Subcutaneous abdominal adipose tissue (tissue), 5 donors: ENCODE measurements at regions not wholly inside any gene's neighbourhood (a gene's known extent, or its start where the extent isn't known, plus 50 kb on each side); places are given as distances from the start of the nearest gene placed in this dataset.
"Not testable (repeated sequence)": the region's sequence is repeated elsewhere in the genome, so short reads cannot be mapped to it uniquely, and the experiment has no call there.

Experiments used
- H3K27ac ChIP-seq: one replicate; pipeline ENCODE4 v1.7.0; 2013; ENCODE audit warnings: low read depth, mild to moderate bottlenecking, inconsistent platforms, low read length, moderate library complexity
- H3K27me3 ChIP-seq, 5 donors: one replicate each; pipeline ENCODE4 v1.7.0; 2013; ENCODE audit warnings: low read length in 5 of 5, inconsistent platforms in 1 of 5; ENCODE audit not compliant: control insufficient read depth in 5 of 5, insufficient read depth in 4 of 5
- H3K36me3 ChIP-seq, 5 donors: one replicate each; pipeline ENCODE4 v1.7.0; 2013; ENCODE audit warnings: low read length in 5 of 5; ENCODE audit not compliant: control insufficient read depth in 5 of 5, insufficient read depth in 5 of 5
- H3K4me1 ChIP-seq, 5 donors: one replicate each; pipeline ENCODE4 v1.7.0; 2013; ENCODE audit warnings: low read length in 5 of 5, mild to moderate bottlenecking in 3 of 5, moderate library complexity in 1 of 5; ENCODE audit not compliant: control insufficient read depth in 5 of 5, insufficient read depth in 5 of 5
- H3K4me3 ChIP-seq, 5 donors: one replicate each; pipeline ENCODE4 v1.7.0; 2013; ENCODE audit warnings: low read length in 5 of 5, low read depth in 1 of 5
- H3K9ac ChIP-seq, 5 donors: one replicate each; pipeline ENCODE4 v1.7.0; 2013; ENCODE audit warnings: low read length in 5 of 5, mild to moderate bottlenecking in 4 of 5, moderate library complexity in 3 of 5
- H3K9me3 ChIP-seq, 5 donors: one replicate each; pipeline ENCODE4 v1.7.0; 2013; ENCODE audit warnings: low read length in 5 of 5; ENCODE audit not compliant: control insufficient read depth in 5 of 5
- donor health status: healthy.
- donor health status: healthy.
- donor health status: healthy.
- donor health status: healthy.
- donor health status: healthy.

DNA sequence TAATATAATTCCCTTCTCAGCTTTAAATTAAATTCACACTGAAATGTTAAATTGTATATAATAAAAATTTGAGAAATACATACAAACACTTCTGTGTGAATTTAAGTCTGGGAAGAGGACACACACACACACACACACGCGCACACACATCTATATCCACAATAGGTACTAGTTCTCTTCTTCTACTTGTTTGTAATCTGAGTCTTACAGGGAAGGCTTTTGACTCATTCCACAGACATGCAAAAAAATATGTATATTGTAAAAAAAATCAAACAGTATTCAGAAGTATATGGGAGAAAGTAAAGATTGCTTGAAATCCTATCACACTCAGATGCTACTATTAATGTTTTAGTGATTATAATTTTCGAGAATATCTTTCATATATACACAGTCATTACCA, 276.2 kb downstream of the MDFIC start:
- Histone ChIP-seq H3K4me1 (no peaks in the 10 kb centered on the region), H3K9me3 (no peaks in the 10 kb centered on the region), H3K27ac (no peak overlapping the region), H3K9ac (no peak overlapping the region), H3K4me3 (no peak overlapping the region), H3K36me3 (no peaks in the 10 kb centered on the region), H3K27me3 (no peaks in the 10 kb centered on the region)

DNA sequence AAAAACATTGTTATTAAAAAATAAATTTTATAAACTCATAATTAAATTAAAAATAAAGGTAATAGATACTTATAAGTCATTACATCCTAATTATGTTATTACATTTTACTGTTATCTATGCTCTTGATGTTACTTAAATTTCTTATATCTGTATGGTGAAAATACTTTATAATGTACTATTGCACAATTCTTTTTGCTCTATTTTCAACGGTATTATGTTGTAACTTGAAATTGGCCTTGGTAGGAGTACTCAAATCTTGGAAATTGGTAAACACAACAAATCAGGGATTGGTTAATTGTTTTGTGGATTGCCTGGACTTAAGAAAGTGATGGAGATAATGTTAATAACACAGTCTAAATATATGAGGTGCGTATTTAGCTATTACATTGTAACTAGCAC, 273.3 kb downstream of the MDFIC start:
- no peak overlapping the region for H3K27ac ChIP-seq

DNA sequence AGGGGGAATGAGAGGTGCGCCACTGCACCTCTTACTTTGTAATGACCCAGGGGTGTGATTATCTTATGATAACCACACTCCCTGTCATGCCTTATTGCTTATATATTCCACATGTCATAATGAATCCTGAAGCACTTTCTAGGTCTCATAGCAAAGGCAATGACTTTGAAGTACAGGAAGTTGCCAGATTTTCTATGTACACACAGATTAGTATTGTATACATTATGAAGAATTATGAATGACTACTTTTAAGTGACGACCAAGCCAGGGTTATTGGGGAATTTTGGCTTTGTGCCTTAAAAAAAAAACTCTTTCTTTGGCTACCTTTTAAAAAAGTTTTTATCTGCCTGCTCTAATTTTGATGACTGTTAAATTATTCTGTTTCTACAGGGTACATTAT, 269.6 kb downstream of the MDFIC start:
- Histone ChIP-seq H3K27ac (no peak overlapping the region), H3K4me1 (no peaks in the 10 kb centered on the region), H3K9me3 (no peaks in the 10 kb centered on the region), H3K27me3 (no peaks in the 10 kb centered on the region), H3K9ac (no peak overlapping the region), H3K36me3 (no peaks in the 10 kb centered on the region), H3K4me3 (no peak overlapping the region)

More for the DNA sequence above, 273.3 kb downstream of the MDFIC start:
- Histone ChIP-seq H3K36me3 (no peaks in the 10 kb centered on the region), H3K9me3 (no peaks in the 10 kb centered on the region), H3K27me3 (no peaks in the 10 kb centered on the region), H3K9ac (no peak overlapping the region), H3K4me1 (no peaks in the 10 kb centered on the region), H3K4me3 (no peak overlapping the region)

DNA sequence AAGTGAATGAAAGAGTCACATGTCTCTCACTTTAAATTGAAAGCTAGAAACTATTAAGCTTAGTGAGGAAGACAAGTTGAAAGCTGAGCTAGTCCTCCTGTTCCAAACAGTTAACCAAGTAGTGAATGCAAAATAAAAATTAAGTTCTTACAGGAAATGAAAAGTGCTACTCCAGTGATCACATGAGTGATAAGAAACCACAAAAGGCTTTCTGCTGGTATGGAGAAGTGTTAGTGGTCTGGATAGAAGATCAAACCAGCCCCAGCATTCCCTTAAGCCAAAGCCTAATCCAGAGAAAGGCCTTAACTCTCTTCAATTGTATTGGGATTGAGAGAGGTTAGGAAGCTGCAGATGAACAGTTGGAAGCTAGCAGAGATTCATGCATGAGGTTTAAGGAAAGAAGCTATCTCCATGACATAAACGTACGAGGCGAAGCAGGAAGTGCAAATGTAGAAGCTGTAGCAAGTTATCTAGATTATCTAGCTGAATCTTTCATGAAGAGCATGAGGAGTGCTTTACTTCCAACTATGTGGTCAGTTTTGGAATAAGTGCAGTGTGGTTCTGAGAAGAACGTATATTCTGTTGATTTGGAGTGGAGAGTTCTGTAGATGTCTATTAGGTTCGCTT, 261.6 kb downstream of the MDFIC start:
- Histone ChIP-seq H3K27me3 (no peaks in the 10 kb centered on the region), H3K36me3 (no peaks in the 10 kb centered on the region), H3K4me3 (no peak overlapping the region), H3K27ac (no peak overlapping the region), H3K9ac (no peak overlapping the region), H3K4me1 (no peaks in the 10 kb centered on the region), H3K9me3 (no peaks in the 10 kb centered on the region)

DNA sequence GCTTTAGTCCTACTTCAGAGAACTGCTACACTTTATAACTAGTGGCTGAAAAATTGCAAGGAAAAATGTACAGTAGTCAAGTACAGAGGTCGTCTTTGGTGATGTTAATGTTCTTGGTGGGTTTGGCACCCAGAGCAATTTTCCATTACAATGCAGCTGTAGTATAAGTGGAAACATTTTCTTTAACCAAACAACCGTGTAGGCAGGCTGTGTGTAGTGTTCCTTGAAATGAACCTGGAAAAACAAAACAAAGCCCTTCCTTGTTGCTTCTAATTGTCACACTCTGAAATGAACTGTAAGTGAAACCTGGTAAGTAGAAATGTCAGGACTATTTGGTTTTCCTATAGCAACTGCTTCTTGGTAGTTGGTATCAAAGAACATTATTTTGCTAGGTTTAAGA, 256.9 kb downstream of the MDFIC start:
- H3K9me3 ChIP-seq: no peaks in the 10 kb centered on the region
- no peak overlapping the region for H3K9ac ChIP-seq
- no peak overlapping the region for H3K4me3 ChIP-seq
- no peaks in the 10 kb centered on the region for H3K27me3 ChIP-seq
- H3K4me1 ChIP-seq: no peaks in the 10 kb centered on the region
- no peaks in the 10 kb centered on the region for H3K36me3 ChIP-seq
- no peak overlapping the region for H3K27ac ChIP-seq

DNA sequence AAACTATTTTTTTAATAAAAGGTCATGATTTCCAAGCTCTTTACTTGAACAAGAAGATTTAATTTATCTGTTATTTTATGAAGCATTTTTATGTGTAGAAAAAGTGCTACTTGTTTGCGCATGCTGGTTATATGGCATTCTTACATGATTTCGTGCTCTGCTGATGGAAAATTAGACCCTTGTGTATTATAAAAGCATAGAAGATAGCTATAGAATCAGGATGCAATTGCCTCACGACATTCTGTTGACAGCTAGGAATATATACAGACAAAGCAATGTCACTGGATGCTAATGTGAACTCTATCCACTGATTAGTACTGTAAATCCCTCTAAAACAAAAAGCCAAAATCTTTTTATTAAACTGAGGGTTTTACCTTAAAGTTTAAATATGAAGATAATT, 255.9 kb downstream of the MDFIC start:
- no peaks in the 10 kb centered on the region for H3K27me3 ChIP-seq
- no peaks in the 10 kb centered on the region for H3K4me1 ChIP-seq
- no peak overlapping the region for H3K4me3 ChIP-seq
- H3K27ac ChIP-seq: no peak overlapping the region
- no peak overlapping the region for H3K9ac ChIP-seq
- no peaks in the 10 kb centered on the region for H3K36me3 ChIP-seq
- no peaks in the 10 kb centered on the region for H3K9me3 ChIP-seq

DNA sequence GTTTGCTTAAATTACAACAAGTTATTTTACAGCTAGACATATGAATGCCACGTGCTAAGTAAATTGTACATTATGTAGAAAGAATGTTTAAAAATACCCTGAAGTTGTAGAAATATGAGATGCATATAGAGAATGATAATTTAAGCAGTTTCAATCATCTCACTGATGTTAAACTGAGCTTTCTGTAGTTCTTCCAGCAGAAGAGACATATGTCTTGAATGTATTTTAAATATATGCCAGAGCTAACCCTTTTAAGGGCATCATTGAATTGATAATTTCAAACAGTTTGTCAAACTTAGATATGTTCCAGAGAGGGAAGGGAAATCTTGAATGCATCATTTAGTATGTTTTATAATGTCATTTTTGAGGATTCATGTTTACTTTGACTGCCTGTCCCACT, 255.2 kb downstream of the MDFIC start:
- no peaks in the 10 kb centered on the region for H3K27me3 ChIP-seq
- no peak overlapping the region for H3K4me3 ChIP-seq
- no peaks in the 10 kb centered on the region for H3K4me1 ChIP-seq
- H3K36me3 ChIP-seq: no peaks in the 10 kb centered on the region
- H3K27ac ChIP-seq: no peak overlapping the region
- H3K9ac ChIP-seq: no peak overlapping the region
- H3K9me3 ChIP-seq: no peaks in the 10 kb centered on the region

DNA sequence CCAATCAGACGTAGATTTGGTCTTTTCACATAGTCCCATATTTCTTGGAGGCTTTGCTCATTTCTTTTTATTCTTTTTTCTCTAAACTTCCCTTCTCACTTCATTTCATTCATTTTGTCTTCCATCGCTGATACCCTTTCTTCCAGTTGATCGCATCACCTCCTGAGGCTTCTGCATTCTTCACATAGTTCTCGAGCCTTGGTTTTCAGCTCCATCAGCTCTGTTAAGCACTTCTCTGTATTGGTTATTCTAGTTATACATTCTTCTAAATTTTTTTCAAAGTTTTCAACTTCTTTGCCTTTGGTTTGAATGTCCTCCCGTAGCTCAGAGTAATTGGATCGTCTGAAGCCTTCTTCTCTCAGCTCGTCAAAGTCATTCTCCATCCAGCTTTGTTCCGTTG, 250.5 kb downstream of the MDFIC start:
- H3K4me3 ChIP-seq: not testable (repeated sequence)

DNA sequence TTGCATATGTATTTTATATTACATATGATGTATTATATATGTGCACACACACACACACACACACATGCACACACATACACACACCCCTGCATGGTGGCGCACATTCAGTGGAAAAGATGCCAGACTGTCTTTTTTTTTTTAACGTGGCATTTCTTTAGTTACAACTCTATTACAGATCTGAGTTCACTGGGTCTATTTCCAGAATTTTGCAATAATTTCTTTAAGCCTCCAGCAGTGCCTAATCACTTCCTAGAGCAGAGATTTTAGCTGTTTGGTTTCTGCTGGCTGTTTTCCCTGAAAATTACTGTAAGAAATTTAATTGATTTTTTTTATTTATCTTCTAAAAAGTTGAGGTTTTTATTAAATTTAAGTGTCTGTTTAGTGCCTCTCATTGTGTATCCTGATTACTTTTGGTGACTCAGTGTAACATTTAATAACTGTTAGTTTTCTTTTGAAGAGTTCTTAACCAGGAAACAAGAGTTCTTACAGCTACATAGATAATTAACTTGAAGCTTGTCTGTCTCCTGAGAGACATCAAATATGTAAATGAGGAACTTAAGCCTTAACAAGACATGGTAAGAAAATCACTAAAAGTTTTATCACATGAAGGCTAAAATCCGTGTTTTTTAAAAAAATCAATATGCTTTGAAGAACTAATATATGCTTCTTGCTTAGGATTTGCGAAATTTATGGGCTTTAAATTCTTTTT, 232.0 kb downstream of the MDFIC start:
- H3K9ac ChIP-seq: peak overlapping the region in 1 of 5 donors; percentile 42
- H3K4me1 ChIP-seq: peaks cover 0 to 7% (median 0%) of the 10 kb centered on the region in 5 donors
- no peaks in the 10 kb centered on the region for H3K36me3 ChIP-seq
- no peak overlapping the region for H3K4me3 ChIP-seq
- no peaks in the 10 kb centered on the region for H3K9me3 ChIP-seq
- H3K27ac ChIP-seq: no peak overlapping the region
- no peaks in the 10 kb centered on the region for H3K27me3 ChIP-seq

More for the DNA sequence above, 250.5 kb downstream of the MDFIC start:
- not testable (repeated sequence) for H3K27me3 ChIP-seq, H3K4me1 ChIP-seq, H3K36me3 ChIP-seq, H3K9me3 ChIP-seq, H3K27ac ChIP-seq, H3K9ac ChIP-seq

DNA sequence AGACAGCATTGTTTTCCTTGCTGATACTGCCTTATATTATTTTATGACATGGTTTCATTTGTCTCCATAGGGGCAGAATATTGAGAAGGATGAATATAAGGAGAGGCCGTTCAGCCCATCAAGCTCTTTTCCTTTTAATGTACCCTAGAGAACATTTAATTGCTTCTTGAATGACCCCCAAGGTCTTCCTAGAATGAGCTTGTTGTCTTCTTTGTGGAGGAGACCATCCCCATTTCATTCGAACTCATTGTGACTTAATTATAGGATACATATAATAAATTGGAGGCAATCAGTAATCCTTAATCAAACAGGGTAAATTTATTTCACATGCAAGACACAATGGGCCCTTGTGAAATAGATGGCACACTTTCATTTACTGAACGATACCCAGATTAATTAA, 231.3 kb downstream of the MDFIC start:
- H3K4me1 ChIP-seq: peaks cover 0 to 7% (median 0%) of the 10 kb centered on the region in 5 donors
- H3K9ac ChIP-seq: no peak overlapping the region
- no peaks in the 10 kb centered on the region for H3K36me3 ChIP-seq
- no peak overlapping the region for H3K4me3 ChIP-seq
- no peaks in the 10 kb centered on the region for H3K9me3 ChIP-seq
- H3K27ac ChIP-seq: no peak overlapping the region
- no peaks in the 10 kb centered on the region for H3K27me3 ChIP-seq
